WI38 (cell line): ENCODE measurements at regions not wholly inside any gene's neighbourhood (a gene's known extent, or its start where the extent isn't known, plus 50 kb on each side); places are given as distances from the start of the nearest gene placed in this dataset.

ENCODE experiments used
- H3K4me3 ChIP-seq: 2 replicates; pipeline ENCODE4 v1.5.1; 2011; ENCODE audit warnings: low read depth, mild to moderate bottlenecking, control low read depth, low read length
- CTCF ChIP-seq: IDR thresholded peaks from 2 replicates; pipeline ENCODE4 v1.5.1; 2012; ENCODE audit warnings: low read depth, mild to moderate bottlenecking, control low read depth, low read length

- no peak overlapping the region for H3K4me3 ChIP-seq
- no peak for TF ChIP-seq CTCF
Observed at GRCh38 chr3:107428051-107428858, 51.0 kb downstream of the CCDC54 start.

- peak overlapping the region; percentile 54 for H3K4me3 ChIP-seq
- peak; percentile 85 for TF ChIP-seq CTCF
Observed at GRCh38 chr3:107429320-107430181, 52.3 kb downstream of the CCDC54 start.

GRCh38 chr3:107430214-107430995 lies 53.2 kb downstream of the CCDC54 start:
- no peak for TF ChIP-seq CTCF
- H3K4me3 ChIP-seq = peak overlapping the region; percentile 71

- H3K4me3 ChIP-seq = peak overlapping the region; percentile 71
- no peak for TF ChIP-seq CTCF
Observed at GRCh38 chr3:107430996-107431245, 53.7 kb downstream of the CCDC54 start.

- peak overlapping the region; percentile 71 for H3K4me3 ChIP-seq
- no peak for TF ChIP-seq CTCF
Observed at GRCh38 chr3:107431246-107432012, 54.2 kb downstream of the CCDC54 start.

- TF ChIP-seq CTCF = no peak
- peak overlapping the region; percentile 71 for H3K4me3 ChIP-seq
Observed at GRCh38 chr3:107432013-107432515, 54.8 kb downstream of the CCDC54 start.
